GM12891 (cell line): ENCODE measurements at regions not wholly inside any gene's neighbourhood (a gene's known extent, or its start where the extent isn't known, plus 50 kb on each side); places are given as distances from the start of the nearest gene placed in this dataset.
"Not testable (repeated sequence)": the region's sequence is repeated elsewhere in the genome, so short reads cannot be mapped to it uniquely, and the experiment has no call there.

Experiments
- DNase-seq: peaks from one replicate; pipeline ENCODE4 v3.0.0; 2011; ENCODE audit warnings: low spot score; ENCODE audit not compliant: insufficient read length
- FAIRE-seq: peaks from 2 replicates; lab custom pipeline; 2011; peaks lifted over from hg19 to GRCh38; lab: Jason Lieb, UNC
- PAX5 ChIP-seq: IDR thresholded peaks from 2 replicates; pipeline ENCODE4 v1.6.1; 2011; ENCODE audit warnings: low read length, moderate library complexity, mild to moderate bottlenecking; ENCODE audit not compliant: insufficient read depth, severe bottlenecking
- POLR2A ChIP-seq: IDR thresholded peaks from 2 replicates; pipeline ENCODE4 v1.6.1; 2011; ENCODE audit warnings: low read depth, low read length, control low read depth
- POLR2AphosphoS5 ChIP-seq: IDR thresholded peaks from 2 replicates; pipeline ENCODE4 v1.6.1; 2011; ENCODE audit warnings: low read depth, low read length, control low read depth
- POU2F2 ChIP-seq: IDR thresholded peaks from 2 replicates; pipeline ENCODE4 v1.6.1; 2011; ENCODE audit warnings: low read depth, mild to moderate bottlenecking, control low read depth, low read length, moderate library complexity
- SPI1 ChIP-seq: IDR thresholded peaks from 2 replicates; pipeline ENCODE4 v1.6.1; 2011; ENCODE audit warnings: low read depth, low read length, control low read depth
- TAF1 ChIP-seq: IDR thresholded peaks from 2 replicates; pipeline ENCODE4 v1.6.1; 2011; ENCODE audit warnings: low read depth, low read length, control low read depth

- no peak for TF ChIP-seq POLR2A
- no peak for TF ChIP-seq POLR2AphosphoS5
- no peak for TF ChIP-seq POU2F2
- TF ChIP-seq SPI1: no peak
- TF ChIP-seq TAF1: no peak
- no peak for TF ChIP-seq PAX5
- FAIRE-seq (no peak), DNase-seq (no peak)
Observed at GRCh38 chr1:189607477-189608096, 870.1 kb downstream of the BRINP3 start.

DNA sequence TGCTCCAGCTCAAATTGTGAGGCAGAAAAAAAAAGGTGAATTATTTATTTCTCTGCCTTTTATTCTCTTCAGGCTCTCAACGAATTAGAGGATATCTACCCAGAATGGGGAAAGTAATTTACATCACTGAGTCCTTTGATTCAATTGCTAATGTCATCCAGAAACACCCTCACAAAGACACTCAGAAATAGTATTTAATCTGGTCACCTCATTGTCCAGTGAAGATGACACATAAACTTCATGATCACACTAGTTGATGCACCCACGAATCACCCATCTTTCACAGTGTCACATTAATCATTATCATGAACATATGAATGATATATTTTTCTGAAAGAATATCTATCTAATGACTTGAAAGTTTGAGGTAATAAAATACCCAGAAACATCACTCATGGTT, 868.5 kb downstream of the BRINP3 start:
- no peak for DNase-seq
- TF ChIP-seq PAX5 (no peak), TAF1 (no peak), POLR2AphosphoS5 (no peak), POLR2A (no peak)
- no peak for FAIRE-seq

DNA sequence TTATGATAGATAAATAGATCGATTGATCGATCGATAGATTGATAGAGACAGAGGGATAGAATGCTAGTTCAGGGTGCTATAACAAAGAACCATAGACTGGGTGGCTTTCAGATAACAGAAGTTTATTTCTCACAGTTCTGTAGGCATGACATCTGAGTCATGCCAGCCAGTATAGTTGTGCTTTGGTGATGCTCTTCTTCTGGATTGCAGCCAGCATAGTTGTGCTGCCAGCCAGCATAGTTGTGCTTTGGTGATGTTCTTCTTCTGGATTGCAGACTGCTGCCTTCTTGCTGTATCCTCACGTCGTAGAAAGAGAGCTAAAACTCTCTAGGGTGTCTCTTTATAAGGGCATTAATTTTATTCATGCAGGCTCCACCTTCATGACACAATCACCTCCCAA, 860.8 kb downstream of the BRINP3 start:
- no peak for TF ChIP-seq POU2F2
- TF ChIP-seq SPI1: no peak
- TF ChIP-seq PAX5: no peak
- TF ChIP-seq POLR2AphosphoS5: no peak
- no peak for TF ChIP-seq TAF1
- TF ChIP-seq POLR2A: no peak
- FAIRE-seq (no peak), DNase-seq (no peak)

DNA sequence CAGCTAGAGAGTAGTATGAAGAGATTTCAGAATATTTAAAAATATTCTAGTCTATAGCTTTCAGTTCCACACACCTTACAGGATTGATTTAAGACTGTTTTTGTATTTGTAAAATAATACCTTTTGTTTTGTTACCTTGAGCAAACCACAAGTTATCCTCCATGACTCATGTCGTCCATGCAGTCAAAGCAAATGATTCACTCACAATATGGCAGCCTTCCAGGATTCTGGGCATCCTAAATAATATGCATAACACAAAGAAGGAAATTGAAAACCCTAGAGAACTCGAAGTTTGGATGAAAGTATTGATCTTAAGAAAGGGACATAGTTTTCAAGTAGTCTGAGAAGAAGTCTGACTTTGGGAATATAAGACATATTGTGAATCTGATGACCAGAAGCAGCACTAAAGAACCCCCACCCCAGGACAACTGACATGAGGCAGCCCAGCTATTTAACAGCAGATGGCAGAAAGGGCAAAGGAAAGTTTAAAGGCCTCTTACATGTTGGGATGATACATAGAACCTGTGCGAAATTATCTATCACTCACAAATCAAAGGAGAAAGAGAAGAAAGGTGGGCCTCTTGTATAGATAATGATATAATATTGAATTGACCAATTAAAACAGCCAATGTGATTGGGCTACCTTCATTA, 857.9 kb downstream of the BRINP3 start:
- DNase-seq (no peak), FAIRE-seq (no peak)
- TF ChIP-seq POLR2AphosphoS5 (no peak), POU2F2 (no peak), TAF1 (no peak), POLR2A (no peak)

GRCh38 chr1:189620471-189620870, 857.2 kb downstream of the BRINP3 start:
- DNase-seq (no peak), FAIRE-seq (no peak)
- TF ChIP-seq SPI1 (no peak), POLR2A (no peak), TAF1 (no peak), POU2F2 (no peak), PAX5 (no peak), POLR2AphosphoS5 (no peak)

DNA sequence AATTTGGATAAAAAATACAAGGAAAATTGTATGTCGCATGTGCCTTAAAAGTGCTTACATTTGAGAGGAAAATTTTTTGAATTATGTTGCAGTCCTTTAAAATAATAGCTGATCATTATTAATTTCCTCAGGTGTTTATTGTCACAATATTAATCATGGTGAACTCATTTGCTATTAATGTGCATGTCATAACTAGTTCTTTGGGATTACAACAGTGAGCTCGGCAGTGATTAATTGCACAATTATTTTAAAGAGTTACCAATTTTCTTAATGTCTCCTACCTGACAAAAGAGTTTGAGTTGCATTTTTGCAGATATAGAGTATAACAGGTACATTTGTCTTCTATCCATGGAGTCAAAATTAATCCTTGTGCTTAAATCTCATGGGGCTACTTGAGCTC, 854.3 kb downstream of the BRINP3 start:
- TF ChIP-seq PAX5 (no peak), SPI1 (no peak), POLR2A (no peak), POLR2AphosphoS5 (no peak), TAF1 (no peak), POU2F2 (no peak)
- no peak for FAIRE-seq
- DNase-seq: no peak

DNA sequence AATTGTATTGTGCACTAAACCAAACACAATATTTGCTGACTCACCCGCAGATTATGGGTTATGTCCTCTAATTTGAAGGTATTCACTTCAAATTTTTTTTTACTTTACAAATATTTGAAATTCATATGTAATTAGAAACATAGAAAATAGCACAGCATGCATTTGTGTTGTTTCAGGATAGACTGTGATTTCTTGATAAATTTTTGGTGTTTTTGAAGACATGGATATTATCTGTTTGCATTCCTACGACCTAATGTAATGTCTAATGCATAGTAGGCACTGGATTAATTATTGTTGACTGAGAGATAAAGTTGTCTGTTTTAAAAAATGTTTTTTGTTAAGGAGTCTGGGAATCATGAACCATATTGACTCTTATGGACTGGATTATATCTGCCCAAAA, 850.2 kb downstream of the BRINP3 start:
- TF ChIP-seq TAF1 (no peak), POLR2AphosphoS5 (no peak), POLR2A (no peak), POU2F2 (no peak), SPI1 (no peak), PAX5 (no peak)
- FAIRE-seq: no peak
- no peak for DNase-seq

DNA sequence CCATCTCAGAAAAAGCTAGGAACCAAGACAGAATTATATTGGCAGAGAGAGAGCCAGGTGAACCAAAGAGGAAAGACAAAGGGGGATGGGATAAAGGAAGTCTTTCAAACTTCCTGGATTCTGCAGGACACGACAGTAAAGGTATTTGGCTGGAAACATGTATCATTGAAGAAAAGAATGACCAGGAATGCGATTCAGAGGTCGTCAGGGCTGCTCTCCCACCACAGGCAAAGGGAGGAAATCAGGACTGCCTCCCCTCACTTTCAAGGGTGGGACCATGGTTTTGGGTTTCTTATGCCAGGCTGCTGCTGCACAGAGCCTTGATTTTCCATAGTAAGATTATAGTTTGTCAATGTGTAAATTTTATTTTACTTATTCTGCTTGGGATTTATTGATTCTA, 848.8 kb downstream of the BRINP3 start:
- DNase-seq: no peak
- no peak for TF ChIP-seq POU2F2
- TF ChIP-seq POLR2A: no peak
- no peak for TF ChIP-seq TAF1
- no peak for TF ChIP-seq SPI1
- no peak for TF ChIP-seq POLR2AphosphoS5
- TF ChIP-seq PAX5: no peak
- no peak for FAIRE-seq

GRCh38 chr1:189633658-189634057, 844.0 kb downstream of the BRINP3 start:
- no peak for FAIRE-seq
- TF ChIP-seq POLR2AphosphoS5 (no peak), TAF1 (no peak), POU2F2 (no peak), SPI1 (no peak), PAX5 (no peak), POLR2A (no peak)

GRCh38 chr1:189637041-189637440, 840.6 kb downstream of the BRINP3 start:
- no peak for DNase-seq
- no peak for FAIRE-seq
- TF ChIP-seq POU2F2: no peak
- no peak for TF ChIP-seq PAX5
- TF ChIP-seq POLR2A: no peak
- no peak for TF ChIP-seq SPI1
- TF ChIP-seq TAF1: no peak
- TF ChIP-seq POLR2AphosphoS5: no peak

More at GRCh38 chr1:189633658-189634057, 844.0 kb downstream of the BRINP3 start:
- DNase-seq: no peak

DNA sequence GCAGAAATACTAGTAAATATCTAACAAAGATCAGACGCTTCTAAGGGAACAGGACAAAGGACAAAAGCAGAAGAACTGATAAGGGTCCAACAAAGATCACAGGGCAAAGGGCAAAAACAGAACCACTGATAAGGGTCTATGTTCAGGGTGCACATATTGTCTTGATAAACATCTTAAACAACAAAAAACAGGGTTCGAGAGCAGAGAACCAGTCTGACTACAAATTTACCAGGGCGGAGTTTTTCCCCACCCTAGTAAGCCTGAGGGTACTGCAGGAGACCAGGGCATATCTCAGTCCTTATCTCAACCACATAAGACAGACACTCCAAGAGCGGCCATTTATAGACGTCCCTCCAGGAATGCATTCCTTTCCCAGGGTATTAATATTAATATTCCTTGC, 833.5 kb downstream of the BRINP3 start:
- not testable (repeated sequence) for DNase-seq, FAIRE-seq
